ENCODE measurements at regions not wholly inside any gene's neighbourhood (a gene's known extent, or its start where the extent isn't known, plus 50 kb on each side); places are given as distances from the start of the nearest gene placed in this dataset.

DNA sequence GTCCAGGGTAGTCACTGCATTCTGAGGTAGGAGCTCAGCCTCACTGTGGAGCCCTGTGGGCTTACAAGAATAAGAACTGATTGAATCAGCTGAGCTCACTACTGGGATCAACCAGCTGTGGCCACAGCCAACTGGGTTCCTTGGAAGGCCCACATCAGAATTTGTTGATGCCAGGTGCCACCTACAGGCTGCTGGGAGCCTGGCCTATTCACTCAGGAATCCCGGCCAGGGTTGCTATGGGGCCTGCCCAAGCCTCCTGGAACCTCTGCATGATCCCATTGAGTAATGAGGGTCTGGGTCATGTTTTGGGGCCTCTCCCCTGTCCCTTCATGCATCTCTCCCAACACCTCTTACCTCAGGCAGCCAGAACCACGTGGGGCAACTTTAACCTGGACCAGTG, 53.9 kb upstream of the KIAA1210 start:
- no peak for TF ChIP-seq EP300 (IDR thresholded peaks at IDR 0.05; ENCODE audit: low read depth)
- TF ChIP-seq, protein P1, sequence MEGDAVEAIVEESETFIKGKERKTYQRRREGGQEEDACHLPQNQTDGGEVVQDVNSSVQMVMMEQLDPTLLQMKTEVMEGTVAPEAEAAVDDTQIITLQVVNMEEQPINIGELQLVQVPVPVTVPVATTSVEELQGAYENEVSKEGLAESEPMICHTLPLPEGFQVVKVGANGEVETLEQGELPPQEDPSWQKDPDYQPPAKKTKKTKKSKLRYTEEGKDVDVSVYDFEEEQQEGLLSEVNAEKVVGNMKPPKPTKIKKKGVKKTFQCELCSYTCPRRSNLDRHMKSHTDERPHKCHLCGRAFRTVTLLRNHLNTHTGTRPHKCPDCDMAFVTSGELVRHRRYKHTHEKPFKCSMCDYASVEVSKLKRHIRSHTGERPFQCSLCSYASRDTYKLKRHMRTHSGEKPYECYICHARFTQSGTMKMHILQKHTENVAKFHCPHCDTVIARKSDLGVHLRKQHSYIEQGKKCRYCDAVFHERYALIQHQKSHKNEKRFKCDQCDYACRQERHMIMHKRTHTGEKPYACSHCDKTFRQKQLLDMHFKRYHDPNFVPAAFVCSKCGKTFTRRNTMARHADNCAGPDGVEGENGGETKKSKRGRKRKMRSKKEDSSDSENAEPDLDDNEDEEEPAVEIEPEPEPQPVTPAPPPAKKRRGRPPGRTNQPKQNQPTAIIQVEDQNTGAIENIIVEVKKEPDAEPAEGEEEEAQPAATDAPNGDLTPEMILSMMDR (IDR thresholded peaks at IDR 0.05): peak in 2 of 5 experiments; percentile 17 to 22
- Histone ChIP-seq H3K36me3 (no peaks in the 10 kb centered on the region), H3K4me3 (no peak overlapping the region), H3K27ac (no peak overlapping the region), H3K27me3 (no peaks in the 10 kb centered on the region), H3K9me3 (no peaks in the 10 kb centered on the region), H3K4me1 (no peaks in the 10 kb centered on the region)
- intact Hi-C loops (cut with DNase I; ENCODE audit: low total_unique reads) (no loop called here), in situ Hi-C loops (cut with MboI; ENCODE audit: low pct_ligation_motif_present in 1 of 4, low pct_unique_long_range_greater_than_20kb in 1 of 4, low sequenced_read_pairs in 3 of 4) (no loop called here)
- DNase-seq: peak; percentile 32
- 50% methylated on average over 2 of the region's 2 CpGs; no CpG with 5 or more reads in 1 of the 2 donors for WGBS, 2 donors (ENCODE audit: low coverage in 1 of 2)

DNA sequence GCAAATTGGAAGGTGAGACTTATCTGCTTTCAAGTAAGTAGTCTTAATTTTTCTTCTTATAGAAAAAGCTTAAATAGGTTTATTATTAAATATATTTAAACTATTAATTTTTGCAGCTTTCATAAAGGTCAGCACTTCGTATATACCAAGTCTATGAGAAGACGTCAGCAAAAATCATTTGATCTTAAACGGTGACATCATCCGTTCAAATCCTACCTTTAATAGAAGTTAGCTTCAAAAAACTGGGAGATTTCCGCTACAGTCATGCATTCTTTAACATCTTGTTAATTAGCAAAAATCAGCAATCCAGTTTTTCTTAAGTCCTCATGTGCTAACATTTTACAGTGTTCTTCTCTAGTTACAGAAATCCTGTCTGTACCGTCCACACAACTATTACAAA, 49.9 kb upstream of the PGRMC1 start:
- in situ Hi-C loops (cut with MboI; ENCODE audit: low pct_ligation_motif_present in 1 of 4, low pct_unique_long_range_greater_than_20kb in 1 of 4, low sequenced_read_pairs in 3 of 4) (no loop called here), intact Hi-C loops (cut with DNase I; ENCODE audit: low total_unique reads) (no loop called here)
- no peaks in the 10 kb centered on the region for H3K9me3 ChIP-seq
- no peaks in the 10 kb centered on the region for H3K36me3 ChIP-seq
- no peak for DNase-seq
- H3K4me1 ChIP-seq: no peaks in the 10 kb centered on the region
- 80 to 87% methylated on average over 2 to 6 of the region's 6 CpGs for WGBS, 2 donors (ENCODE audit: low coverage in 1 of 2)
- TF ChIP-seq EP300 (IDR thresholded peaks at IDR 0.05; ENCODE audit: low read depth) (no peak), POLR2AphosphoS5 (IDR thresholded peaks at IDR 0.05) (no peak), POLR2A (IDR thresholded peaks at IDR 0.05) (no peak)
- TF ChIP-seq, protein P1 (IDR thresholded peaks at IDR 0.05): no peak
- H3K27ac ChIP-seq: no peak overlapping the region
- H3K4me3 ChIP-seq: no peak overlapping the region
- no peaks in the 10 kb centered on the region for H3K27me3 ChIP-seq
